Right lobe of liver (tissue), 6 donors: ENCODE measurements at regions not wholly inside any gene's neighbourhood (a gene's known extent, or its start where the extent isn't known, plus 50 kb on each side); places are given as distances from the start of the nearest gene placed in this dataset.

Experiments
- ATAC-seq, 4 donors: fragments of 200-7000 bp; cut with Tn5 transposase; one replicate each; pipeline ENCODE4 v1.9.1; 2020; ENCODE audit warnings: mild to moderate bottlenecking in 4 of 4, moderate library complexity in 4 of 4
- DNase-seq, 3 donors: peaks; one replicate each; pipeline ENCODE4 v3.0.0-alpha.2; 2020
- H3K27ac ChIP-seq, 3 donors: fragments of 200-600 bp; one replicate each; pipeline ENCODE4 v1.8.0; 2022
- H3K27me3 ChIP-seq, 2 donors: fragments of 200-600 bp; one replicate each; pipeline ENCODE4 v1.8.0; 2022
- H3K36me3 ChIP-seq, 4 donors: fragments of 200-600 bp; sonication (generic) in 1 of 4; one replicate each; pipeline versions ENCODE4 v1.5.1 to v1.8.0; 2017 to 2022; ENCODE audit warnings: control low read depth in 1 of 4
- H3K4me1 ChIP-seq, 4 donors: fragments of 200-600 bp; sonication (generic) in 1 of 4; one replicate each; pipeline versions ENCODE4 v1.5.1 to v1.8.0; 2017 to 2022; ENCODE audit warnings: control low read depth in 1 of 4
- H3K4me3 ChIP-seq, 3 donors: fragments of 200-600 bp; one replicate each; pipeline ENCODE4 v1.8.0; 2022
- H3K9me3 ChIP-seq, 4 donors: fragments of 200-600 bp; sonication (generic) in 1 of 4; one replicate each; pipeline versions ENCODE4 v1.5.1 to v1.8.0; 2017 to 2022; ENCODE audit warnings: control low read depth in 1 of 4
- POLR2A ChIP-seq: fragments of 450-650 bp; IDR thresholded peaks from one replicate; pipeline ENCODE4 v1.6.1; 2017; ENCODE audit warnings: antibody characterized with exemption, mild to moderate bottlenecking
- WGBS: methylation state at CpG from one replicate; pipeline ENCODE4 v1.1.6; 2018; ENCODE audit warnings: low coverage, low lambda C conversion rate; ENCODE audit not compliant: insufficient coverage; ENCODE audit errors: missing lambda C conversion rate; 5-methylcytosine and 5-hydroxymethylcytosine counted together
- intact Hi-C, 2 donors: fragments of 100-400 bp; cut with DNase I; formaldehyde crosslinking; loops; one replicate each; pipeline versions ENCODE4 v1.11.2 to v1.14.1; 2022
- TF ChIP-seq, protein P1 (sequence below), 4 donors: fragments of 200-600 bp in 3 of 4; fragments of 450-650 bp in 1 of 4; IDR thresholded peaks; one replicate each; pipeline versions ENCODE4 v1.5.1 to v1.8.0; 2016 to 2022; ENCODE audit warnings: antibody characterized with exemption in 4 of 4, mild to moderate bottlenecking in 2 of 4
- donor health status: DM: no; HTN: yes; CAD: no.
- donor health status: DM: no; HTN: no; CAD: no.
- donor health status: DM: no; HTN: no; CAD: no.
- donor health status: DM: no; HTN: yes; CAD: no.
- donor health status: DM: no; HTN: yes; CAD: no.

- Histone ChIP-seq H3K4me3 (no peak overlapping the region), H3K36me3 (no peaks in the 10 kb centered on the region), H3K27ac (no peak overlapping the region), H3K4me1 (no peaks in the 10 kb centered on the region), H3K9me3 (no peaks in the 10 kb centered on the region), H3K27me3 (no peaks in the 10 kb centered on the region)
- TF ChIP-seq POLR2A, result no peak
- TF ChIP-seq, protein P1, sequence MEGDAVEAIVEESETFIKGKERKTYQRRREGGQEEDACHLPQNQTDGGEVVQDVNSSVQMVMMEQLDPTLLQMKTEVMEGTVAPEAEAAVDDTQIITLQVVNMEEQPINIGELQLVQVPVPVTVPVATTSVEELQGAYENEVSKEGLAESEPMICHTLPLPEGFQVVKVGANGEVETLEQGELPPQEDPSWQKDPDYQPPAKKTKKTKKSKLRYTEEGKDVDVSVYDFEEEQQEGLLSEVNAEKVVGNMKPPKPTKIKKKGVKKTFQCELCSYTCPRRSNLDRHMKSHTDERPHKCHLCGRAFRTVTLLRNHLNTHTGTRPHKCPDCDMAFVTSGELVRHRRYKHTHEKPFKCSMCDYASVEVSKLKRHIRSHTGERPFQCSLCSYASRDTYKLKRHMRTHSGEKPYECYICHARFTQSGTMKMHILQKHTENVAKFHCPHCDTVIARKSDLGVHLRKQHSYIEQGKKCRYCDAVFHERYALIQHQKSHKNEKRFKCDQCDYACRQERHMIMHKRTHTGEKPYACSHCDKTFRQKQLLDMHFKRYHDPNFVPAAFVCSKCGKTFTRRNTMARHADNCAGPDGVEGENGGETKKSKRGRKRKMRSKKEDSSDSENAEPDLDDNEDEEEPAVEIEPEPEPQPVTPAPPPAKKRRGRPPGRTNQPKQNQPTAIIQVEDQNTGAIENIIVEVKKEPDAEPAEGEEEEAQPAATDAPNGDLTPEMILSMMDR (IDR thresholded peaks at IDR 0.05), result no peak
- intact Hi-C loops, result no loop called here
- DNase-seq (no peak), ATAC-seq (no peak)
- WGBS, result 65% methylated on average over 3 of the region's 4 CpGs
Measured at GRCh38 chr11:97359016-97359415, 969.2 kb downstream of the JRKL start.

DNA sequence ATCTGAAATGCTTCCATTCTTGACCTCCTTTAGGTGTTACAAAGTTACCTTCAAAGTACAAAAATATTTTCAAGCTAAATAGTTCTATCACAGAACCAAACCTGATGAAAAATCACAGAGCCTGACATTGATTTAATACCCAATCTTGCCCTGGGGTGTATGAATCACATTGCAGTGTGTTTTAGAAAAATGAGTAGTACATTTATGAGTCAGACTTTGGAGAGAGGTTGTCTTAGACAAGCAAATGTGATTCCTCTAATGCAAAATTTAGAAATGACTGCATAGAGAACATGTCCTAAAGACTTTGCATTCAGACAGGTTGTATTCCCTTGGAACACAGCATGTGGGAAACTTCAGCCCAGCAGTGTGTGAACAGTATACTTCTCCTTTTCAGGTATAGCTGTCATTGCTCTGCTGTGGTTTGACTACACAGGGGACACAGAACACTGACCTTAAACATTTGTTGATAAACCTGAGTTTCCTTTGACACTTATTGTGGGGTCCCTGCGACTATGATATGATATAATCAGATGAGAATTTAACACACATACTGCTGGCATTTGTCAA is 972.1 kb downstream of the JRKL start:
- H3K4me3 ChIP-seq, result no peak overlapping the region
- no peaks in the 10 kb centered on the region for H3K36me3 ChIP-seq
- TF ChIP-seq POLR2A, result no peak
- TF ChIP-seq, protein P1 (IDR thresholded peaks at IDR 0.05), result no peak
- intact Hi-C loops, result no loop called here
- no peaks in the 10 kb centered on the region for H3K9me3 ChIP-seq
- H3K4me1 ChIP-seq, result no peaks in the 10 kb centered on the region
- no peak for ATAC-seq
- H3K27ac ChIP-seq, result no peak overlapping the region
- WGBS, result 50% methylated on average over 1 of the region's 1 CpG
- DNase-seq, result no peak
- H3K27me3 ChIP-seq, result no peaks in the 10 kb centered on the region

- ATAC-seq (no peak), DNase-seq (no peak)
- TF ChIP-seq POLR2A, result no peak
- TF ChIP-seq, protein P1 (IDR thresholded peaks at IDR 0.05), result no peak
- Histone ChIP-seq H3K4me3 (no peak overlapping the region), H3K27me3 (no peaks in the 10 kb centered on the region), H3K36me3 (no peaks in the 10 kb centered on the region), H3K27ac (no peak overlapping the region), H3K9me3 (no peaks in the 10 kb centered on the region), H3K4me1 (no peaks in the 10 kb centered on the region)
- intact Hi-C loops, result no loop called here
Measured at GRCh38 chr11:97363331-97363730, 973.5 kb downstream of the JRKL start.

- no peaks in the 10 kb centered on the region for H3K27me3 ChIP-seq
- H3K4me3 ChIP-seq, result no peak overlapping the region
- no peak overlapping the region for H3K27ac ChIP-seq
- intact Hi-C loops, result no loop called here
- no peaks in the 10 kb centered on the region for H3K4me1 ChIP-seq
- 35% methylated on average over 1 of the region's 1 CpG for WGBS
- ATAC-seq (no peak), DNase-seq (no peak)
- no peaks in the 10 kb centered on the region for H3K9me3 ChIP-seq
- H3K36me3 ChIP-seq, result no peaks in the 10 kb centered on the region
- TF ChIP-seq POLR2A, result no peak
- TF ChIP-seq, protein P1 (IDR thresholded peaks at IDR 0.05), result no peak
Measured at GRCh38 chr11:97364047-97364446, 974.2 kb downstream of the JRKL start.
